Smooth muscle cell (in vitro differentiated cells): ENCODE measurements at regions not wholly inside any gene's neighbourhood (a gene's known extent, or its start where the extent isn't known, plus 50 kb on each side); places are given as distances from the start of the nearest gene placed in this dataset.
A peak's percentile ranks its signal among the peaks of the same experiment; 100 is the strongest.

Experiments
- DNase-seq: peaks from one replicate; lab custom pipeline; 2025; ENCODE audit not compliant: unreplicated experiment; lab: John Stamatoyannopoulos, UW
- H2AFZ ChIP-seq: fragments of 200-600 bp; sonication (generic); 2 replicates; pipeline ENCODE4 v1.6.0; 2016; ENCODE audit warnings: antibody characterized with exemption, low read depth, mild to moderate bottlenecking
- H3F3A ChIP-seq: fragments of 200-600 bp; sonication (generic); 2 replicates; pipeline ENCODE4 v1.6.0; 2017; ENCODE audit warnings: antibody characterized with exemption, low read depth
- H3K27ac ChIP-seq: fragments of 200-600 bp; sonication (generic); 2 replicates; pipeline ENCODE4 v1.5.1; 2016; ENCODE audit warnings: low read depth, mild to moderate bottlenecking
- H3K27me3 ChIP-seq: fragments of 200-600 bp; sonication (generic); 2 replicates; pipeline ENCODE4 v1.6.1; 2016; ENCODE audit warnings: low read depth, mild to moderate bottlenecking
- H3K36me3 ChIP-seq: fragments of 200-600 bp; sonication (generic); 2 replicates; pipeline ENCODE4 v1.5.1; 2016; ENCODE audit warnings: low read depth
- H3K4me1 ChIP-seq: fragments of 200-600 bp; sonication (generic); 2 replicates; pipeline ENCODE4 v1.5.1; 2016; ENCODE audit warnings: low read depth
- H3K4me2 ChIP-seq: fragments of 200-600 bp; sonication (generic); 2 replicates; pipeline ENCODE4 v1.6.0; 2016; ENCODE audit warnings: mild to moderate bottlenecking
- H3K4me3 ChIP-seq: fragments of 200-600 bp; sonication (generic); 2 replicates; pipeline ENCODE4 v1.5.1; 2016; ENCODE audit warnings: mild to moderate bottlenecking
- H3K79me2 ChIP-seq: fragments of 200-600 bp; sonication (generic); 2 replicates; pipeline ENCODE4 v1.6.0; 2016; ENCODE audit warnings: low read depth, mild to moderate bottlenecking
- H3K9ac ChIP-seq: fragments of 200-600 bp; sonication (generic); 2 replicates; pipeline ENCODE4 v1.6.0; 2016; ENCODE audit warnings: low read depth
- H3K9me3 ChIP-seq: fragments of 200-600 bp; sonication (generic); replicated peaks from 2 replicates; pipeline ENCODE4 v1.5.1; 2016; ENCODE audit warnings: low read depth
- H4K20me1 ChIP-seq: fragments of 200-600 bp; sonication (generic); 2 replicates; pipeline ENCODE4 v1.6.0; 2016; ENCODE audit warnings: low read depth
- WGBS: methylation state at CpG from one replicate; pipeline ENCODE4 v1.1.7; 2016; ENCODE audit warnings: low lambda C conversion rate; 5-methylcytosine and 5-hydroxymethylcytosine counted together
- TF ChIP-seq, protein P1 (sequence below): fragments of 200-600 bp; sonication (generic); IDR thresholded peaks from 2 replicates; pipeline ENCODE4 v1.5.1; 2017; ENCODE audit warnings: borderline replicate concordance, mild to moderate bottlenecking, antibody characterized with exemption; ENCODE audit not compliant: insufficient read depth, poor library complexity, severe bottlenecking

DNA sequence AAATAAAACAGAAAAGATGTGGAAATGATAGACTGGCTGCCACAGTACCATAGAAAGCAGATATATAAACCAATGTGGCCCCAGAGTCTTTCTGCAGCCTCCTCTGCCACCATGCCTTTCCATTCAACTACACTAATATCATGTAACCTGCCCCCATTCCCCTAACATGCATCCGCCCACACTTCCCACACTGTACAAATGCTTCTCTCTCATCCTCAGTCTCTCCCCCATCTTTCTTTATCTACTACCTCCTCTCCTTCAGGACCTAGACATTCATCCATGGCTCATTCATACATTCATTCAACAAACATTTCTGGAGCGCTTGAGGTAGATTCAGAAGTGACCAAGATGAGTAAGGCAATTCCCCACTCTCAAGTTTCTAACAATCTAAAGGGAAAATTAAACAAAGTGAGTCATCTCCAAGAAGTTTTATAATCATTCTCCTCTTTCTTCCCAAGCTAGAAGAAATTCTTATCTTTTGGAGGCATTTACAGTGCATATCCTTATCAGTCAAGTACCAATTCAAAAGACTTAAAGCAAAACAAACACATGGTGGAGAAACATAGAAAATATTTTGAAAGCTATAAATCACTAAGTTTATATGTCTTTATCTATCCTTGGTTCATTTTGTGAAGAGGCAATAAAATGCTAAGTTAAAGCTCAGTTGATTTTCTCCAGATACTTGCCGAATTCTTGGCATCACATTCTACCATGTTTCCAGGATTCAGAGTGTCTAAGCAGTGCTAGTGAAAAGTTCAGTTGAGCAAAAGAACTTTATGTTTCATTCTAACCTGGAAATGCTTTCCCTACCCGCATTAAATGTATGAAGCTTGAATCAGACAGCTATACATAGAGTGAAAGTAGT, 70.5 kb upstream of the FRMD6 start:
- TF ChIP-seq, protein P1, sequence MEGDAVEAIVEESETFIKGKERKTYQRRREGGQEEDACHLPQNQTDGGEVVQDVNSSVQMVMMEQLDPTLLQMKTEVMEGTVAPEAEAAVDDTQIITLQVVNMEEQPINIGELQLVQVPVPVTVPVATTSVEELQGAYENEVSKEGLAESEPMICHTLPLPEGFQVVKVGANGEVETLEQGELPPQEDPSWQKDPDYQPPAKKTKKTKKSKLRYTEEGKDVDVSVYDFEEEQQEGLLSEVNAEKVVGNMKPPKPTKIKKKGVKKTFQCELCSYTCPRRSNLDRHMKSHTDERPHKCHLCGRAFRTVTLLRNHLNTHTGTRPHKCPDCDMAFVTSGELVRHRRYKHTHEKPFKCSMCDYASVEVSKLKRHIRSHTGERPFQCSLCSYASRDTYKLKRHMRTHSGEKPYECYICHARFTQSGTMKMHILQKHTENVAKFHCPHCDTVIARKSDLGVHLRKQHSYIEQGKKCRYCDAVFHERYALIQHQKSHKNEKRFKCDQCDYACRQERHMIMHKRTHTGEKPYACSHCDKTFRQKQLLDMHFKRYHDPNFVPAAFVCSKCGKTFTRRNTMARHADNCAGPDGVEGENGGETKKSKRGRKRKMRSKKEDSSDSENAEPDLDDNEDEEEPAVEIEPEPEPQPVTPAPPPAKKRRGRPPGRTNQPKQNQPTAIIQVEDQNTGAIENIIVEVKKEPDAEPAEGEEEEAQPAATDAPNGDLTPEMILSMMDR: no peak
- Histone ChIP-seq H3K4me1 (peaks cover 11% of the 10 kb centered on the region), H3K27ac (peak overlapping the region; percentile 90), H3K79me2 (no peaks in the 10 kb centered on the region), H3K36me3 (no peaks in the 10 kb centered on the region), H3K9ac (peak overlapping the region; percentile 52), H3F3A (peaks cover 19% of the 10 kb centered on the region), H4K20me1 (no peaks in the 10 kb centered on the region), H3K4me2 (peak overlapping the region; percentile 78), H2AFZ (no peak overlapping the region), H3K9me3 (no peaks in the 10 kb centered on the region), H3K4me3 (no peak overlapping the region), H3K27me3 (no peaks in the 10 kb centered on the region)
- WGBS: 31% methylated on average over 4 of the region's 4 CpGs
- DNase-seq: no peak

DNA sequence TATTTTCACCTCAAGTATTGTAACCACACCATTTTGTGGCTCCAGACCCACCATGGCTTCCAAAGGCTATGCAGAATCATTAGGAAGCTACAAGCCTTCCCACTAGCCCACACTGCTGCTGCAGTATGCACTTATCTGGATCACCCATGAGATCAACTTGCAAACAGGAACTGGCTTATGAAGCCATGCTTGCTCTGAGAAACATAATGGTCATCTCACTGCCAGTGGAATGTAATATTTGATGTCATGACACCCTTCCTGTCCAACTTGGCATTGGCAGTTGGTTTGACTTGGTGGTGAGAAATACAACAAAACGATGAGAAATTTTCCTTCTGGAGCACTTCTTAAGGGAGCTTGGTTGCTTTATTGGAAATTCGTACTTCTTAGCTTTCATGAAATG, 69.3 kb upstream of the FRMD6 start:
- Histone ChIP-seq H3K27ac (peak overlapping the region; percentile 90), H4K20me1 (no peaks in the 10 kb centered on the region), H3K9me3 (no peaks in the 10 kb centered on the region), H3K4me2 (peak overlapping the region; percentile 78), H3K79me2 (no peaks in the 10 kb centered on the region), H2AFZ (no peak overlapping the region), H3K4me3 (no peak overlapping the region), H3K9ac (no peak overlapping the region), H3K4me1 (peaks cover 4% of the 10 kb centered on the region), H3F3A (peaks cover 9% of the 10 kb centered on the region), H3K36me3 (no peaks in the 10 kb centered on the region), H3K27me3 (no peaks in the 10 kb centered on the region)
- DNase-seq: no peak
- WGBS: 89% methylated on average over 2 of the region's 2 CpGs
- TF ChIP-seq, protein P1: no peak

DNA sequence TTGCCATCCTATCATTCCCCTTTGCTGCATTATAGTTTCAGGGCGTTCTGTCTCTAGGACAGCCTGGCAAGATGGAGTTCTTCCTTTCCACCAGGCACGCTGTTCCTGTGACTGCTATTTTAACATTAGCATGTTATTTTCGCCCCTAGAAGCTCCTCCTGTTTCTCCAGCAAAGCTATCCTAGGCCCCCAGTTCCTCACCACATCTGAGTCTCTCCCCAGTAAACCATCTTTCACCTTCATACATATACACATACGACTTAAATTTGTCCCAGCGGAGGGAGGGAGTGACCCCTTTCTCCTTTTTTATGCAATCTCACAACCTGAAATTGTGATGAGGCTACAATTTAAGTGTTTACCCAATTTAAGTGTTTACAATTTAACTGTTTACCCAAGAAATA, 66.7 kb upstream of the FRMD6 start:
- Histone ChIP-seq H4K20me1 (no peaks in the 10 kb centered on the region), H2AFZ (no peak overlapping the region), H3K27ac (no peak overlapping the region), H3K9ac (no peak overlapping the region), H3K27me3 (no peaks in the 10 kb centered on the region), H3K4me3 (no peak overlapping the region), H3K79me2 (no peaks in the 10 kb centered on the region), H3K4me2 (no peak overlapping the region), H3K9me3 (no peaks in the 10 kb centered on the region), H3K36me3 (no peaks in the 10 kb centered on the region), H3F3A (no peaks in the 10 kb centered on the region), H3K4me1 (peaks cover 4% of the 10 kb centered on the region)
- DNase-seq: no peak
- WGBS: 88% methylated on average over 5 of the region's 5 CpGs
- TF ChIP-seq, protein P1: no peak

DNA sequence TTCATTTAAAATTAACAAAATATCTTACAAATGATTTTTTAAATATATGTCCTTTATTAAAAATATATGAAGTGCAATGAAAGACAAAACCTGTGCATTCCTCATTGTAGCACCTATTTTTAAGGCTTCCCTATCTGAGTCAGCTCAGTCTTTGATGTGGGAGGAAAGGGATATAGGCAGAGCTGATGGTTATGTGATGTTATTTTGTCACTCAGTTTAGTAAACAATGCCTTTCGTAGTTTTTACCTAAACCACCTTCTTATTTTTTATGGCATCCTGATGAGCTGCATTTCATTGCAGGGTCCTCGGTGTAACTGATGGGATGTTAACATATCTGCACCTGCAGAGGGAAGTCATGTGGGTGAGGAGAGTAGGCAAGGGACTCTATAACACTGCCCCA, 58.9 kb upstream of the FRMD6 start:
- TF ChIP-seq, protein P1: no peak
- Histone ChIP-seq H3K9ac (no peak overlapping the region), H3K9me3 (no peaks in the 10 kb centered on the region), H3K36me3 (no peaks in the 10 kb centered on the region), H3K4me1 (no peaks in the 10 kb centered on the region), H3K27me3 (no peaks in the 10 kb centered on the region), H3K79me2 (no peaks in the 10 kb centered on the region), H3K27ac (no peak overlapping the region), H2AFZ (no peak overlapping the region), H4K20me1 (no peaks in the 10 kb centered on the region), H3F3A (no peaks in the 10 kb centered on the region), H3K4me3 (no peak overlapping the region), H3K4me2 (no peak overlapping the region)
- DNase-seq: no peak
- WGBS: 56% methylated on average over 2 of the region's 2 CpGs
